ENCODE measurements at regions not wholly inside any gene's neighbourhood (a gene's known extent, or its start where the extent isn't known, plus 50 kb on each side); places are given as distances from the start of the nearest gene placed in this dataset.

GRCh38 chr14:101237252-101237616 lies 324.1 kb upstream of the DIO3 start:
- Mint-ChIP-seq H3K9me3 (no peaks in the 10 kb centered on the region; the same call in 2 of the 3 replicates), H3K27me3 (ENCODE audit: insufficient read depth, low read depth, poor library complexity) (peaks cover 4% of the 10 kb centered on the region), H3K36me3 (ENCODE audit: low read depth) (no peaks in the 10 kb centered on the region), H3K4me3 (no peak overlapping the region), H3K4me1 (peaks cover 13% of the 10 kb centered on the region), H3K27ac (no peak overlapping the region)
- Histone ChIP-seq H2AFZ (no peak overlapping the region), H3K9me2 (ENCODE audit: insufficient read depth) (no peaks in the 10 kb centered on the region), H3F3A (replicated peaks; ENCODE audit: low read depth) (no peaks in the 10 kb centered on the region), H3K27me3 (ENCODE audit: insufficient read depth) (no peaks in the 10 kb centered on the region), H3K4me1 (ENCODE audit: insufficient read depth) (no peaks in the 10 kb centered on the region), H4K20me1 (replicated peaks; ENCODE audit: insufficient read depth) (no peaks in the 10 kb centered on the region), H3K79me2 (replicated peaks; ENCODE audit: insufficient read depth) (no peaks in the 10 kb centered on the region), H3K4me3 (no peak overlapping the region), H3K36me3 (ENCODE audit: insufficient read depth) (no peaks in the 10 kb centered on the region), H3K27ac (ENCODE audit: low read depth) (no peak overlapping the region), H3K4me2 (no peak overlapping the region)
- ATAC-seq (no peak), DNase-seq (ENCODE audit: low spot score) (no peak)
- no peak for TF ChIP-seq POLR2AphosphoS5 (IDR thresholded peaks at IDR 0.05; ENCODE audit: low read depth)
- TF ChIP-seq CTCF (conservative IDR thresholded peaks at IDR 0.05; ENCODE audit: low read depth in 2 of 2) = no peak
- TF ChIP-seq CREB1 (CRISPR knock-in tag; IDR thresholded peaks at IDR 0.05; ENCODE audit: low read depth) = no peak

- Mint-ChIP-seq H3K27ac (no peak overlapping the region), H3K4me3 (no peak overlapping the region), H3K27me3 (ENCODE audit: insufficient read depth, low read depth, poor library complexity) (peaks cover 4% of the 10 kb centered on the region), H3K9me3 (no peaks in the 10 kb centered on the region; the same call in 2 of the 3 replicates), H3K4me1 (peaks cover 13% of the 10 kb centered on the region), H3K36me3 (ENCODE audit: low read depth) (no peaks in the 10 kb centered on the region)
- H3K79me2 ChIP-seq (replicated peaks; ENCODE audit: insufficient read depth) = no peaks in the 10 kb centered on the region
- no peaks in the 10 kb centered on the region for H3F3A ChIP-seq (replicated peaks; ENCODE audit: low read depth)
- H3K36me3 ChIP-seq (ENCODE audit: insufficient read depth) = no peaks in the 10 kb centered on the region
- H2AFZ ChIP-seq = no peak overlapping the region
- no peaks in the 10 kb centered on the region for H3K27me3 ChIP-seq (ENCODE audit: insufficient read depth)
- no peaks in the 10 kb centered on the region for H4K20me1 ChIP-seq (replicated peaks; ENCODE audit: insufficient read depth)
- DNase-seq (ENCODE audit: low spot score) (no peak), ATAC-seq (no peak)
- H3K4me3 ChIP-seq = no peak overlapping the region
- H3K9me2 ChIP-seq (ENCODE audit: insufficient read depth) = no peaks in the 10 kb centered on the region
- H3K4me1 ChIP-seq (ENCODE audit: insufficient read depth) = no peaks in the 10 kb centered on the region
- H3K27ac ChIP-seq (ENCODE audit: low read depth) = no peak overlapping the region
- H3K4me2 ChIP-seq = no peak overlapping the region
- TF ChIP-seq CTCF (conservative IDR thresholded peaks at IDR 0.05; ENCODE audit: low read depth in 2 of 2) (no peak), ZNF462 (CRISPR knock-in tag; IDR thresholded peaks at IDR 0.05) (no peak), ZNF114 (CRISPR knock-in tag; IDR thresholded peaks at IDR 0.05) (no peak), ZNF331 (CRISPR knock-in tag; IDR thresholded peaks at IDR 0.05; ENCODE audit: low read depth) (no peak), EZH2 (IDR thresholded peaks at IDR 0.05; ENCODE audit: low read depth, unreplicated experiment) (no peak), STAT1 (IDR thresholded peaks at IDR 0.05; ENCODE audit: unreplicated experiment) (no peak), CREB1 (CRISPR knock-in tag; IDR thresholded peaks at IDR 0.05; ENCODE audit: low read depth) (no peak), ETS1 (IDR thresholded peaks at IDR 0.05) (no peak)
These were observed 322.2 kb upstream of the DIO3 start for GRCh38 chr14:101239065-101239464.
